ENCODE measurements at regions not wholly inside any gene's neighbourhood (a gene's known extent, or its start where the extent isn't known, plus 50 kb on each side); places are given as distances from the start of the nearest gene placed in this dataset.

DNA sequence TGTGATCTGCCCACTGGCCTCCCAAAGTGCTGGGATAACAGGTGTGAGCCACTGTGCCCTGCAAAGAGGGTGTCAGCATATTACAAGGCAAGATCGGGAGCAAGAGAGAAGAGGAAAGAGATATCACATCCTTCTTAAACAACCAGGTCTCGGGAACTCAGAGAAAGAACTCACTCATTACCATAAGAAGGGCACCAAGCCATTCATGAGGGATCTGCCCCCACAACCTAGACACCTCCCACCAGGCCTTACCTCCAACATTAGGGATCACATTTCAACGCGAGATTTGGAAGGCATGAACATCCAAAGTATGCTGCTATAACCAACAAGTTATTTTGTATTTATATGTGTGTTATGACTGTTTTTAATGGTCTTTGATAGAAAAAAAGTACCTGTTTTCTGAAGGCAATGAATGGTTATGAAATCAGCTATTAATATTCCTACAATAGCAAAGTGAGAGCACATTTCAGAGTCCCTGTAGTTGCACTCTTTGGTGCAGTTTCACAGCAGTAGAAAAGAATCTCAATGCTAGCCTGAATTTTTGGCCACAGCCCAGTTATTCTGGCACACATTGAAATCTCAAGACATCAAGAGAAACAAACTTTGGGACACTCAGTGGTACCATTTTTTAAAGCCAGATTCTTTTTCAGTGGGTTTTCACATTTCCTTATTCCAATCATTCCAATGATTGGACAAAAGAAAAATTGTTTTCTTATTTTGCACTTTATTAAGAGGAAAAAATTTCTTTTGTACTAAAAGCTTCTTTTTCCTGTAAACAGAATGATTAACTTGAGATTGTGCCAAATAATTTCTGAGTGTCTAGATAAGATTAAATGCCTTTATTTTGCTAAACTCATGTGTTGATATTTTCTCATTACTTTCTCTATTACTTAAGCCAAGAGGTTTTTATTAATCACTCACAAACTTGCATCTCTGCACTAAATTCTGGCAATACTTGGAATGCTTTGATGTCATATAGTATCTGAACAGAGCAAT, 582.6 kb upstream of the ATP2B1 start:
- TF ChIP-seq, protein P1, sequence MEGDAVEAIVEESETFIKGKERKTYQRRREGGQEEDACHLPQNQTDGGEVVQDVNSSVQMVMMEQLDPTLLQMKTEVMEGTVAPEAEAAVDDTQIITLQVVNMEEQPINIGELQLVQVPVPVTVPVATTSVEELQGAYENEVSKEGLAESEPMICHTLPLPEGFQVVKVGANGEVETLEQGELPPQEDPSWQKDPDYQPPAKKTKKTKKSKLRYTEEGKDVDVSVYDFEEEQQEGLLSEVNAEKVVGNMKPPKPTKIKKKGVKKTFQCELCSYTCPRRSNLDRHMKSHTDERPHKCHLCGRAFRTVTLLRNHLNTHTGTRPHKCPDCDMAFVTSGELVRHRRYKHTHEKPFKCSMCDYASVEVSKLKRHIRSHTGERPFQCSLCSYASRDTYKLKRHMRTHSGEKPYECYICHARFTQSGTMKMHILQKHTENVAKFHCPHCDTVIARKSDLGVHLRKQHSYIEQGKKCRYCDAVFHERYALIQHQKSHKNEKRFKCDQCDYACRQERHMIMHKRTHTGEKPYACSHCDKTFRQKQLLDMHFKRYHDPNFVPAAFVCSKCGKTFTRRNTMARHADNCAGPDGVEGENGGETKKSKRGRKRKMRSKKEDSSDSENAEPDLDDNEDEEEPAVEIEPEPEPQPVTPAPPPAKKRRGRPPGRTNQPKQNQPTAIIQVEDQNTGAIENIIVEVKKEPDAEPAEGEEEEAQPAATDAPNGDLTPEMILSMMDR (IDR thresholded peaks at IDR 0.05; ENCODE audit: low read depth, low read length), result no peak
- TF ChIP-seq EZH2phosphoT487 (IDR thresholded peaks at IDR 0.05; ENCODE audit: low read depth), result no peak
